GM23338 (cell line): ENCODE measurements at regions not wholly inside any gene's neighbourhood (a gene's known extent, or its start where the extent isn't known, plus 50 kb on each side); places are given as distances from the start of the nearest gene placed in this dataset.

Experiments used
- ATAC-seq: fragments of 200-7000 bp; cut with Tn5 transposase; 3 replicates; pipeline ENCODE4 v1.9.1; 2020
- DNase-seq: peaks from one replicate; pipeline ENCODE4 v3.0.0-alpha.2; 2015; ENCODE audit warnings: low spot score
- H2AFZ ChIP-seq: fragments of 200-600 bp; sonication (generic); 2 replicates; pipeline ENCODE4 v1.8.0; 2016; ENCODE audit warnings: antibody characterized with exemption, mild to moderate bottlenecking, moderate library complexity
- H3F3A ChIP-seq: fragments of 200-600 bp; sonication (generic); replicated peaks from 2 replicates; pipeline ENCODE4 v1.8.0; 2017; ENCODE audit warnings: antibody characterized with exemption, mixed run types, low read depth
- H3K27ac ChIP-seq: fragments of 200-600 bp; sonication (generic); 2 replicates; pipeline ENCODE4 v1.6.1; 2016; ENCODE audit warnings: low read depth
- H3K27me3 ChIP-seq: fragments of 200-600 bp; sonication (generic); 2 replicates; pipeline ENCODE4 v1.8.0; 2016; ENCODE audit warnings: mild to moderate bottlenecking, mixed run types, moderate library complexity; ENCODE audit not compliant: insufficient read depth
- H3K36me3 ChIP-seq: fragments of 200-600 bp; sonication (generic); 2 replicates; pipeline ENCODE4 v1.8.0; 2016; ENCODE audit warnings: mild to moderate bottlenecking; ENCODE audit not compliant: insufficient read depth
- H3K4me1 ChIP-seq: fragments of 200-600 bp; sonication (generic); 2 replicates; pipeline ENCODE4 v1.8.0; 2016; ENCODE audit warnings: mild to moderate bottlenecking, moderate library complexity; ENCODE audit not compliant: insufficient read depth
- H3K4me2 ChIP-seq: fragments of 200-600 bp; sonication (generic); 2 replicates; pipeline ENCODE4 v1.7.1; 2017; ENCODE audit warnings: mixed run types
- H3K4me3 ChIP-seq: fragments of 200-600 bp; sonication (generic); 2 replicates; pipeline ENCODE4 v1.6.1; 2016; ENCODE audit warnings: mixed run types
- H3K79me2 ChIP-seq: fragments of 200-600 bp; sonication (generic); replicated peaks from 2 replicates; pipeline ENCODE4 v1.8.0; 2017; ENCODE audit warnings: mild to moderate bottlenecking; ENCODE audit not compliant: insufficient read depth
- H3K9me2 ChIP-seq: fragments of 200-600 bp; sonication (generic); 2 replicates; pipeline ENCODE4 v1.8.0; 2017; ENCODE audit not compliant: insufficient read depth
- H4K20me1 ChIP-seq: fragments of 200-600 bp; sonication (generic); replicated peaks from 2 replicates; pipeline ENCODE4 v1.8.0; 2017; ENCODE audit warnings: mild to moderate bottlenecking; ENCODE audit not compliant: insufficient read depth
- H3K27ac Mint-ChIP-seq: 2 replicates; pipeline ENCODE4 v1.8.0; 2020; ENCODE audit warnings: inconsistent platforms, mild to moderate bottlenecking, moderate library complexity, mixed read lengths
- H3K27me3 Mint-ChIP-seq: 3 replicates; pipeline ENCODE4 v1.8.0; 2022; ENCODE audit warnings: low read depth, mild to moderate bottlenecking, moderate library complexity, mixed read lengths, inconsistent platforms; ENCODE audit not compliant: insufficient read depth, poor library complexity
- H3K36me3 Mint-ChIP-seq: 3 replicates; pipeline ENCODE4 v1.8.0; 2021; ENCODE audit warnings: low read depth, mild to moderate bottlenecking, inconsistent platforms, moderate library complexity, mixed read lengths
- H3K4me1 Mint-ChIP-seq: 3 replicates; pipeline ENCODE4 v1.8.0; 2020; ENCODE audit warnings: mild to moderate bottlenecking, inconsistent platforms, mixed read lengths
- H3K4me3 Mint-ChIP-seq: 3 replicates; pipeline ENCODE4 v1.8.0; 2021; ENCODE audit warnings: moderate library complexity, mild to moderate bottlenecking, inconsistent platforms, mixed read lengths
- H3K9me3 Mint-ChIP-seq: 3 replicates; pipeline ENCODE4 v1.8.0; 2020; ENCODE audit warnings: moderate library complexity, mild to moderate bottlenecking, inconsistent platforms, mixed read lengths
- CREB1 ChIP-seq: fragments of 250-450 bp; sonication (Bioruptor Pico); IDR thresholded peaks from 2 replicates; pipeline ENCODE4 v1.5.0; 2020; ENCODE audit warnings: low read depth, mild to moderate bottlenecking, moderate library complexity
- CTCF ChIP-seq, 2 experiments: fragments of 200-600 bp in 1 of 2; sonication (generic) in 1 of 2; conservative IDR thresholded peaks; 2 replicates each; pipeline versions ENCODE4 v1.5.1 to v1.6.1; 2016 to 2017; ENCODE audit warnings: antibody characterized with exemption in 2 of 2, low read depth in 2 of 2, mild to moderate bottlenecking in 2 of 2, moderate library complexity in 1 of 2
- ETS1 ChIP-seq: IDR thresholded peaks from 2 replicates; pipeline ENCODE4 v1.6.1; 2016; ENCODE audit warnings: antibody characterized with exemption
- EZH2 ChIP-seq: fragments of 200-600 bp; sonication (generic); IDR thresholded peaks from one replicate; pipeline ENCODE4 v1.8.0; 2017; ENCODE audit warnings: antibody characterized with exemption, mild to moderate bottlenecking, low read depth; ENCODE audit not compliant: unreplicated experiment
- EZH2phosphoT487 ChIP-seq: fragments of 200-600 bp; sonication (generic); IDR thresholded peaks from one replicate; pipeline ENCODE4 v1.8.1; 2018; ENCODE audit warnings: antibody characterized with exemption; ENCODE audit not compliant: unreplicated experiment
- JUNB ChIP-seq: IDR thresholded peaks from one replicate; pipeline ENCODE4 v1.6.1; 2016; ENCODE audit warnings: antibody characterized with exemption; ENCODE audit not compliant: unreplicated experiment
- NANOG ChIP-seq: IDR thresholded peaks from 2 replicates; pipeline ENCODE4 v1.6.1; 2016; ENCODE audit warnings: antibody characterized with exemption, borderline replicate concordance
- POLR2AphosphoS5 ChIP-seq: IDR thresholded peaks from 2 replicates; pipeline ENCODE4 v1.6.1; 2016; ENCODE audit warnings: antibody characterized with exemption, low read depth
- REST ChIP-seq: IDR thresholded peaks from one replicate; pipeline ENCODE4 v1.6.1; 2018; ENCODE audit warnings: antibody characterized with exemption; ENCODE audit not compliant: unreplicated experiment
- STAT1 ChIP-seq: IDR thresholded peaks from one replicate; pipeline ENCODE4 v1.6.1; 2016; ENCODE audit warnings: antibody characterized with exemption; ENCODE audit not compliant: unreplicated experiment
- ZNF114 ChIP-seq: fragments of 250-450 bp; sonication (Bioruptor Pico); IDR thresholded peaks from 2 replicates; pipeline ENCODE4 v1.5.0; 2020; ENCODE audit warnings: mild to moderate bottlenecking, moderate library complexity
- ZNF331 ChIP-seq: fragments of 250-450 bp; sonication (Bioruptor Pico); IDR thresholded peaks from 2 replicates; pipeline ENCODE4 v1.5.0; 2020; ENCODE audit warnings: low read depth, mild to moderate bottlenecking, moderate library complexity
- ZNF462 ChIP-seq: fragments of 250-450 bp; sonication (Bioruptor Pico); IDR thresholded peaks from 2 replicates; pipeline ENCODE4 v1.5.0; 2020; ENCODE audit warnings: mild to moderate bottlenecking, moderate library complexity

GRCh38 chr6:153302133-153302532, 171.1 kb upstream of the RGS17 start:
- H4K20me1 ChIP-seq: no peaks in the 10 kb centered on the region
- no peak overlapping the region for H3K27ac ChIP-seq
- no peak for TF ChIP-seq CTCF (conservative IDR thresholded peaks at IDR 0.05; ENCODE audit: low read depth in 2 of 2)
- no peak for TF ChIP-seq REST
- no peak for TF ChIP-seq STAT1
- no peak for TF ChIP-seq EZH2phosphoT487
- TF ChIP-seq NANOG: no peak
- TF ChIP-seq ETS1: no peak
- TF ChIP-seq POLR2AphosphoS5: no peak
- no peak for TF ChIP-seq ZNF331 (CRISPR knock-in tag)
- no peak for TF ChIP-seq JUNB
- no peak for TF ChIP-seq CREB1 (CRISPR knock-in tag)
- TF ChIP-seq ZNF462 (CRISPR knock-in tag): no peak
- no peak for TF ChIP-seq EZH2
- no peak for TF ChIP-seq ZNF114 (CRISPR knock-in tag)
- H3K9me3 Mint-ChIP-seq: no peaks in the 10 kb centered on the region
- H3K4me1 Mint-ChIP-seq: no peaks in the 10 kb centered on the region
- ATAC-seq (no peak), DNase-seq (no peak)
- H3K27me3 Mint-ChIP-seq: no peaks in the 10 kb centered on the region
- H2AFZ ChIP-seq: peak overlapping the region; percentile 88
- H3K27me3 ChIP-seq: no peaks in the 10 kb centered on the region
- no peak overlapping the region for H3K4me3 ChIP-seq
- H3K27ac Mint-ChIP-seq: no peak overlapping the region
- H3K4me1 ChIP-seq: no peaks in the 10 kb centered on the region
- H3K79me2 ChIP-seq: no peaks in the 10 kb centered on the region
- H3F3A ChIP-seq: no peaks in the 10 kb centered on the region
- H3K36me3 Mint-ChIP-seq: no peaks in the 10 kb centered on the region
- H3K4me3 Mint-ChIP-seq: no peak overlapping the region
- no peaks in the 10 kb centered on the region for H3K9me2 ChIP-seq
- H3K36me3 ChIP-seq: no peaks in the 10 kb centered on the region
- H3K4me2 ChIP-seq: no peak overlapping the region
